Lower leg skin (tissue), 3 donors: ENCODE measurements at regions not wholly inside any gene's neighbourhood (a gene's known extent, or its start where the extent isn't known, plus 50 kb on each side); places are given as distances from the start of the nearest gene placed in this dataset.

ENCODE experiments used
- POLR2A ChIP-seq, 2 donors: fragments of 450-650 bp; IDR thresholded peaks; one replicate each; pipeline ENCODE4 v1.6.1; 2016 to 2017; ENCODE audit warnings: antibody characterized with exemption in 2 of 2, mild to moderate bottlenecking in 1 of 2, moderate library complexity in 1 of 2
- TF ChIP-seq, protein P1 (sequence below), 3 donors: fragments of 450-650 bp; IDR thresholded peaks; one replicate each; pipeline ENCODE4 v1.5.1; 2016; ENCODE audit warnings: antibody characterized with exemption in 3 of 3, mild to moderate bottlenecking in 3 of 3, moderate library complexity in 2 of 3

DNA sequence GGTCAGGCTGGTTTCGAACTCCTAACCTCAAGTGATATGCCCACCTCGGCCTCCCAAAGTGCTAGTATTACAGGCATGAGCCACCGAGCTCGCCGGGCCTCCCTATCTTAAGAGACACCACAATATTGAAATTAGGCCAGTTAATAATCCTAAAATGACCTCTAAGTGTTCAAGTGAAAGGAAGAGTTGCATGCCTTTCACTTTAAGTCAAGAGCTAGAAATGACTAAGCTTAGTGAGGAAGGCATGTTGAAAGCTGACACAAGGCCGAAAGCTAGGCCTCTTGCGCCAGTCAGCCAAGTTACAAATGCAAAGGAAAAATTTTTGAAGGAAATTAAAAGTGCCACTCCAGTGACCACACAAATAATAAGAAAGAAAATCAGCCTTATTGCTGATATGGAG is 144.5 kb upstream of the FNDC3A start:
- TF ChIP-seq, protein P1, sequence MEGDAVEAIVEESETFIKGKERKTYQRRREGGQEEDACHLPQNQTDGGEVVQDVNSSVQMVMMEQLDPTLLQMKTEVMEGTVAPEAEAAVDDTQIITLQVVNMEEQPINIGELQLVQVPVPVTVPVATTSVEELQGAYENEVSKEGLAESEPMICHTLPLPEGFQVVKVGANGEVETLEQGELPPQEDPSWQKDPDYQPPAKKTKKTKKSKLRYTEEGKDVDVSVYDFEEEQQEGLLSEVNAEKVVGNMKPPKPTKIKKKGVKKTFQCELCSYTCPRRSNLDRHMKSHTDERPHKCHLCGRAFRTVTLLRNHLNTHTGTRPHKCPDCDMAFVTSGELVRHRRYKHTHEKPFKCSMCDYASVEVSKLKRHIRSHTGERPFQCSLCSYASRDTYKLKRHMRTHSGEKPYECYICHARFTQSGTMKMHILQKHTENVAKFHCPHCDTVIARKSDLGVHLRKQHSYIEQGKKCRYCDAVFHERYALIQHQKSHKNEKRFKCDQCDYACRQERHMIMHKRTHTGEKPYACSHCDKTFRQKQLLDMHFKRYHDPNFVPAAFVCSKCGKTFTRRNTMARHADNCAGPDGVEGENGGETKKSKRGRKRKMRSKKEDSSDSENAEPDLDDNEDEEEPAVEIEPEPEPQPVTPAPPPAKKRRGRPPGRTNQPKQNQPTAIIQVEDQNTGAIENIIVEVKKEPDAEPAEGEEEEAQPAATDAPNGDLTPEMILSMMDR (IDR thresholded peaks at IDR 0.05): no peak
- TF ChIP-seq POLR2A (IDR thresholded peaks at IDR 0.05): no peak
